Progenitor cell of endocrine pancreas (in vitro differentiated cells): ENCODE measurements at regions not wholly inside any gene's neighbourhood (a gene's known extent, or its start where the extent isn't known, plus 50 kb on each side); places are given as distances from the start of the nearest gene placed in this dataset.

Experiments used
- DNase-seq: peaks from one replicate; pipeline ENCODE4 v3.0.0; 2021; ENCODE audit warnings: low spot score; ENCODE audit not compliant: unreplicated experiment
- H3K27ac Mint-ChIP-seq: 2 replicates; pipeline ENCODE4 v1.8.0; 2021; ENCODE audit warnings: mild to moderate bottlenecking, moderate library complexity, mixed read lengths
- H3K27me3 Mint-ChIP-seq: 2 replicates; pipeline ENCODE4 v1.8.0; 2021; ENCODE audit warnings: mixed read lengths
- H3K36me3 Mint-ChIP-seq: 2 replicates; pipeline ENCODE4 v1.8.0; 2022; ENCODE audit warnings: mixed read lengths; ENCODE audit not compliant: insufficient read depth
- H3K4me1 Mint-ChIP-seq: 2 replicates; pipeline ENCODE4 v1.8.0; 2021; ENCODE audit warnings: low read depth, mixed read lengths
- H3K4me3 Mint-ChIP-seq: 2 replicates; pipeline ENCODE4 v1.8.0; 2021; ENCODE audit warnings: low read depth, mild to moderate bottlenecking, moderate library complexity, mixed read lengths
- H3K9me3 Mint-ChIP-seq: 2 replicates; pipeline ENCODE4 v1.8.0; 2021; ENCODE audit warnings: low read depth, mixed read lengths
- TF ChIP-seq, protein P1 (sequence below): fragments of 200-600 bp; sonication (generic); IDR thresholded peaks from one replicate; pipeline ENCODE4 v1.5.0; 2021; ENCODE audit warnings: antibody characterized with exemption, mild to moderate bottlenecking; ENCODE audit not compliant: unreplicated experiment

DNA sequence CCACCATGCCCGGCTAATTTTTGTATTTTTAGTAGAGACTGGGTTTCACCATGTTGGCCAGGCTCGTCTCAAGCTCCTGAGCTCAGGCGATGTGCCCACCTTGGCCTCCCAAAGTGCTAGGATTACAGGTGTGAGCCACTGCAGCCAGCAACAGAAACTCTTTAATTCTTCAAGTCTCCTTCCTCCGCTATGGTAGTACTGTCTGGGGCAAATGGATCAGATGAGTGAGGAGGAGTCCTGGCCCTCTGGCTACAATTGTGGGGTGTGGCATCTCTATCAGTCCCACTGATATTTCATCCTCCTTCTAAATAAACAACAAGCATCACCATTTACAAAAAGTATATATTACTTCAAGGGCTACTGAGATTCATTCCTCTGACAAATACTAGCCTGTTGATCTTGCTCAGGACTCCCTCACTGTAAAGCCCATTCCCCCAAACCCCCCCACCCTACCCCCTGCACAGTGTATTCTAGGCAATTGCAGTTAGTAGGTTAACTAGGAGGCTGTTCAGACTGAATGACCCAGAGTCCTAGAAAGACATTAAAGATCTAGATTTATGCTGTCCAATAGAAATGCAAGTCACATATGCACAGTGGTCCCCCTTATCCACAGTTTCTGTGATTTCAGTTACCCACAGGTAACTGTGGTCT, 71.2 kb upstream of the STAM2 start:
- H3K27me3 Mint-ChIP-seq: peaks cover 5% of the 10 kb centered on the region
- H3K4me3 Mint-ChIP-seq: no peak overlapping the region
- no peak overlapping the region for H3K27ac Mint-ChIP-seq
- DNase-seq: no peak
- TF ChIP-seq, protein P1, sequence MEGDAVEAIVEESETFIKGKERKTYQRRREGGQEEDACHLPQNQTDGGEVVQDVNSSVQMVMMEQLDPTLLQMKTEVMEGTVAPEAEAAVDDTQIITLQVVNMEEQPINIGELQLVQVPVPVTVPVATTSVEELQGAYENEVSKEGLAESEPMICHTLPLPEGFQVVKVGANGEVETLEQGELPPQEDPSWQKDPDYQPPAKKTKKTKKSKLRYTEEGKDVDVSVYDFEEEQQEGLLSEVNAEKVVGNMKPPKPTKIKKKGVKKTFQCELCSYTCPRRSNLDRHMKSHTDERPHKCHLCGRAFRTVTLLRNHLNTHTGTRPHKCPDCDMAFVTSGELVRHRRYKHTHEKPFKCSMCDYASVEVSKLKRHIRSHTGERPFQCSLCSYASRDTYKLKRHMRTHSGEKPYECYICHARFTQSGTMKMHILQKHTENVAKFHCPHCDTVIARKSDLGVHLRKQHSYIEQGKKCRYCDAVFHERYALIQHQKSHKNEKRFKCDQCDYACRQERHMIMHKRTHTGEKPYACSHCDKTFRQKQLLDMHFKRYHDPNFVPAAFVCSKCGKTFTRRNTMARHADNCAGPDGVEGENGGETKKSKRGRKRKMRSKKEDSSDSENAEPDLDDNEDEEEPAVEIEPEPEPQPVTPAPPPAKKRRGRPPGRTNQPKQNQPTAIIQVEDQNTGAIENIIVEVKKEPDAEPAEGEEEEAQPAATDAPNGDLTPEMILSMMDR: no peak
- no peaks in the 10 kb centered on the region for H3K36me3 Mint-ChIP-seq
- H3K9me3 Mint-ChIP-seq: no peaks in the 10 kb centered on the region
- peaks cover 9% of the 10 kb centered on the region for H3K4me1 Mint-ChIP-seq

DNA sequence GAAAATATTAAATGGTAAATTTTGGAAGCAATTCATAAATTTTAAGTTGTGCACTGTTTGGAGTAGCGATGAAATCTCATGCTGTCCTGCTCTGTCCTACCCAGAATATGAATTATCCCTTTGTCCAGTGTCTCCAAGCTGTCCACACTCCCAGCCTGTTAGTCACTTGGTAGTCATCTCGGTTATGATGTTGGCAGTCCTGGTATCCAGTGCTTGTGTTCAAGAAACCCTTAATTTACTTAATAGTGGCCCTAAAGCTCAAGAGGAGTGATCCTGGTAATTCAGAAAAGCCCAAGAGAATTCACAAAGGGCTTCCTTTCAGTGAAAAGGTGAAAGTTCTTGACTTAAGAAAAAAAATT, 71.8 kb upstream of the STAM2 start:
- H3K9me3 Mint-ChIP-seq: no peaks in the 10 kb centered on the region
- no peak overlapping the region for H3K4me3 Mint-ChIP-seq
- peaks cover 9% of the 10 kb centered on the region for H3K4me1 Mint-ChIP-seq
- DNase-seq: no peak
- peaks cover 5% of the 10 kb centered on the region for H3K27me3 Mint-ChIP-seq
- H3K27ac Mint-ChIP-seq: no peak overlapping the region
- no peaks in the 10 kb centered on the region for H3K36me3 Mint-ChIP-seq
- TF ChIP-seq, protein P1: no peak

DNA sequence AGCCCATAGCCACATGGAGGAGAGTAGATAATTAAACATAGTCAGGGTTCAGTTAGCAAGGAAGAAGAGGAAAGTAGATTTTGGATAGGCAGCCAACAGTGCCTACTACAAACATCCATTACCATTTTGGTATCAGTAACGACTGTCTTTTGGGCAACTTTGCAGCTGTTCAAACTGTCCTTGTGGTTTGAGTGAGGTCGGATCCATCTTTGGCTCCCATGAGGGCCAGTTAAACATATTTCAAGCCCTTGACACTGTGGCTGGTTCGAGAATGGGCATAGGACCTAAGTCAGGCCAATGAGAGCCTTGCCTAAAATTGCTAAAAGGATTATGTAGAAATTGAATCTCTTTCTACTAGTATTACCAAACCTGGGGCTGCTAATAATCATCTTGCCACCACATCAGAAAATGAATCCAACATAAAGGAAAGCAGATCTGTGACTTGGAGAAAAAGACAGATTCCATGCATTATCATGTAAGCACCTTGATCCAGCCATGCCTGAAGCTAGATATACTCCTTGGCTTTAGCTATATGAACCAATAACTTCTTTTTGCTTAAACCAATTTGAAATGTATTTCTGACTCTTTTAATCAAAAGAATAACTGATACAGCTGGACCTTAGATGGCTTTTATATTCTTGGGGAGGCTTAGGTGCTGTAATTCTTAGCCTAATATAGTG, 75.0 kb upstream of the STAM2 start:
- TF ChIP-seq, protein P1: no peak
- H3K27me3 Mint-ChIP-seq: peaks cover 8% of the 10 kb centered on the region
- no peaks in the 10 kb centered on the region for H3K4me1 Mint-ChIP-seq
- no peak for DNase-seq
- H3K36me3 Mint-ChIP-seq: no peaks in the 10 kb centered on the region
- no peak overlapping the region for H3K27ac Mint-ChIP-seq
- no peak overlapping the region for H3K4me3 Mint-ChIP-seq
- no peaks in the 10 kb centered on the region for H3K9me3 Mint-ChIP-seq

DNA sequence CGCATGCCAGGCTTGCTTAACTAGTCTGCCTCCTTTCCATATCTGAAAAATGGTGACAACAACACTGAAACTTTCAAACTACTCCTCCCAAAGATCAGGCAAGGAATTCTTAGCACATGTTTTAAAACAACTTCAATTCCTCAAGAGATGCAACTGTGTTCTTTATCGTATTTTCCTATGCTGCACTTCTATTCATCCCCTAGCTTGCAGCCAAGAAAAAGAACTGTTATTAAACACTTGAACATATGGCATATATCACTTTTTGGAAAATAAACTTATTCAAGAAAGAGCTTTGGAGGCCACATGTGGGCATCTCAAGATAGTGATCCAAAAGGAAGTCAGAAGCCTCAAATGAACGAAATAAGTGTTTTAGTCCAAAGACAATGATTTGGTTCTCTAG, 75.6 kb upstream of the STAM2 start:
- Mint-ChIP-seq H3K4me1 (no peaks in the 10 kb centered on the region), H3K36me3 (no peaks in the 10 kb centered on the region), H3K9me3 (no peaks in the 10 kb centered on the region), H3K27me3 (peaks cover 8% of the 10 kb centered on the region), H3K27ac (no peak overlapping the region), H3K4me3 (no peak overlapping the region)
- TF ChIP-seq, protein P1: no peak
- DNase-seq: no peak

DNA sequence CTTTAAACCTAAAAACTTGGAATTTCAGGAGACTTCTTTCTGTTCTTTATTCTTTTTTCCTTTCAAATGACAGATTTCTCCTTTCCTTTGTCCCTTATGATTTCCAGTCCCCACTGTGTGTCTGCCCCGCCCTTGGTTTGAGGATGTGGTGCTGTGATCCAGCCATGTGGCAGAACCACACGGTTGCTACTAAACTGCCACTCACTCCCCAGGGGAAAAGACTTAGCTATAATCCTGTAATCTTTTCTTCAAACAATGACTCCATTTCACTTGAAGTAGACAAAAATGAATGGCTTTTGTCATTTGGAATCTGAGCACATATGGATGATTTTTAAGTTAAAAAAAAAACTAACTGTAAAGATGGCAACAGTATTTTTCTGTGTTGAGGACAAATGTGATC, 76.2 kb upstream of the STAM2 start:
- Mint-ChIP-seq H3K4me1 (no peaks in the 10 kb centered on the region), H3K36me3 (no peaks in the 10 kb centered on the region), H3K4me3 (no peak overlapping the region), H3K9me3 (no peaks in the 10 kb centered on the region), H3K27ac (no peak overlapping the region), H3K27me3 (peaks cover 8% of the 10 kb centered on the region)
- no peak for DNase-seq
- TF ChIP-seq, protein P1: no peak
